DND-41 (cell line): ENCODE measurements at regions not wholly inside any gene's neighbourhood (a gene's known extent, or its start where the extent isn't known, plus 50 kb on each side); places are given as distances from the start of the nearest gene placed in this dataset.

ENCODE experiments used
- ATAC-seq: fragments of 200-7000 bp; cut with Tn5 transposase; 3 replicates; pipeline ENCODE4 v1.9.1; 2021; ENCODE audit warnings: low read depth; ENCODE audit not compliant: insufficient read depth
- DNase-seq: peaks from one replicate; pipeline ENCODE4 v3.0.0-alpha.2; 2020
- H2AFZ ChIP-seq: 2 replicates; pipeline ENCODE4 v1.6.0; 2012; ENCODE audit warnings: low read depth, low read length
- H3K27ac ChIP-seq: 2 replicates; pipeline ENCODE4 v1.5.1; 2012; ENCODE audit warnings: low read length, inconsistent platforms
- H3K27me3 ChIP-seq: fragments of 200-600 bp; sonication (generic); 2 replicates; pipeline ENCODE4 v1.6.0; 2012; ENCODE audit warnings: low read length, mild to moderate bottlenecking, inconsistent platforms; ENCODE audit not compliant: insufficient read depth, poor library complexity
- H3K36me3 ChIP-seq: 2 replicates; pipeline ENCODE4 v1.5.1; 2012; ENCODE audit warnings: low read length, inconsistent platforms; ENCODE audit not compliant: insufficient read depth
- H3K4me1 ChIP-seq: 2 replicates; pipeline ENCODE4 v1.5.1; 2012; ENCODE audit warnings: mild to moderate bottlenecking, low read length; ENCODE audit not compliant: insufficient read depth
- H3K4me2 ChIP-seq: 2 replicates; pipeline ENCODE4 v1.6.0; 2012; ENCODE audit warnings: mild to moderate bottlenecking, moderate library complexity, low read length, inconsistent platforms; ENCODE audit not compliant: insufficient read depth
- H3K4me3 ChIP-seq, 2 experiments: fragments of 200-600 bp in 1 of 2; shearing (Covaris generic) in 1 of 2; 2 replicates each; pipeline ENCODE4 v1.5.1; 2012 to 2016; ENCODE audit warnings: inconsistent platforms in 2 of 2, low read length in 2 of 2, mild to moderate bottlenecking in 2 of 2, low read depth in 1 of 2, moderate library complexity in 1 of 2
- H3K79me2 ChIP-seq: 2 replicates; pipeline ENCODE4 v1.6.0; 2012; ENCODE audit warnings: low read length, inconsistent platforms; ENCODE audit not compliant: insufficient read depth
- H3K9ac ChIP-seq: 2 replicates; pipeline ENCODE4 v1.6.0; 2012; ENCODE audit warnings: low read depth, mild to moderate bottlenecking, inconsistent platforms, low read length, moderate library complexity
- H3K9me3 ChIP-seq: 2 replicates; pipeline ENCODE4 v1.5.1; 2012; ENCODE audit warnings: low read length, moderate library complexity, mild to moderate bottlenecking, inconsistent platforms; ENCODE audit not compliant: insufficient read depth, severe bottlenecking
- H4K20me1 ChIP-seq: 2 replicates; pipeline ENCODE4 v1.6.0; 2012; ENCODE audit warnings: low read length; ENCODE audit not compliant: insufficient read depth
- CTCF ChIP-seq: IDR thresholded peaks from 2 replicates; pipeline ENCODE4 v1.5.1; 2012; ENCODE audit warnings: borderline replicate concordance, low read length, moderate library complexity, mild to moderate bottlenecking; ENCODE audit not compliant: poor library complexity, severe bottlenecking; ENCODE audit errors: extremely low read depth
- EZH2 ChIP-seq: IDR thresholded peaks from 3 replicates; pipeline ENCODE4 v1.6.1; 2012; ENCODE audit warnings: borderline replicate concordance, low read depth, mild to moderate bottlenecking, moderate library complexity, low read length, inconsistent platforms; ENCODE audit not compliant: severe bottlenecking

- H3K27ac ChIP-seq: no peak overlapping the region
- no peak overlapping the region for H3K4me3 ChIP-seq
- H3K4me2 ChIP-seq: no peak overlapping the region
- no peaks in the 10 kb centered on the region for H3K27me3 ChIP-seq
- ATAC-seq (no peak), DNase-seq (no peak)
- H3K36me3 ChIP-seq: no peaks in the 10 kb centered on the region
- H3K79me2 ChIP-seq: no peaks in the 10 kb centered on the region
- no peak for TF ChIP-seq CTCF
- no peak for TF ChIP-seq EZH2
- H3K9me3 ChIP-seq: no peaks in the 10 kb centered on the region
- H3K4me1 ChIP-seq: no peaks in the 10 kb centered on the region
- H2AFZ ChIP-seq: no peak overlapping the region
- no peak overlapping the region for H3K9ac ChIP-seq
- H4K20me1 ChIP-seq: no peaks in the 10 kb centered on the region
Measured at GRCh38 chr13:90538063-90538462, 809.4 kb upstream of the MIR17HG start.

GRCh38 chr13:90541346-90541745, 806.1 kb upstream of the MIR17HG start:
- H4K20me1 ChIP-seq: no peaks in the 10 kb centered on the region
- H3K4me2 ChIP-seq: no peak overlapping the region
- H3K36me3 ChIP-seq: no peaks in the 10 kb centered on the region
- no peak for DNase-seq
- TF ChIP-seq CTCF: no peak
- no peak for TF ChIP-seq EZH2
- H3K4me1 ChIP-seq: no peaks in the 10 kb centered on the region
- peaks cover 5% of the 10 kb centered on the region for H3K9me3 ChIP-seq
- H3K79me2 ChIP-seq: no peaks in the 10 kb centered on the region
- H3K9ac ChIP-seq: no peak overlapping the region
- H2AFZ ChIP-seq: no peak overlapping the region
- H3K4me3 ChIP-seq: no peak overlapping the region
- H3K27ac ChIP-seq: no peak overlapping the region
- ATAC-seq: no peak
- H3K27me3 ChIP-seq: no peaks in the 10 kb centered on the region

- Histone ChIP-seq H3K27ac (no peak overlapping the region), H2AFZ (no peak overlapping the region), H3K79me2 (no peaks in the 10 kb centered on the region), H3K4me3 (no peak overlapping the region), H3K9ac (no peak overlapping the region), H4K20me1 (no peaks in the 10 kb centered on the region), H3K36me3 (no peaks in the 10 kb centered on the region), H3K27me3 (no peaks in the 10 kb centered on the region), H3K4me2 (no peak overlapping the region), H3K9me3 (peaks cover 18% of the 10 kb centered on the region), H3K4me1 (no peaks in the 10 kb centered on the region)
- no peak for ATAC-seq
- no peak for TF ChIP-seq CTCF
- TF ChIP-seq EZH2: no peak
- DNase-seq: no peak
Measured at GRCh38 chr13:90542959-90543505, 804.5 kb upstream of the MIR17HG start.
